ENCODE measurements at regions not wholly inside any gene's neighbourhood (a gene's known extent, or its start where the extent isn't known, plus 50 kb on each side); places are given as distances from the start of the nearest gene placed in this dataset.

GRCh38 chr5:155303120-155303519 is 289.6 kb downstream of the KIF4B start:
- TF ChIP-seq POLR2AphosphoS5 (IDR thresholded peaks at IDR 0.05; ENCODE audit: low read depth, low read length), result no peak
- TF ChIP-seq POLR2A (IDR thresholded peaks at IDR 0.05; ENCODE audit: low read depth, low read length), result no peak
- TF ChIP-seq TAF1 (IDR thresholded peaks at IDR 0.05; ENCODE audit: borderline replicate concordance, low read depth, low read length), result no peak

All from GM12892 (cell line).